ENCODE measurements at regions not wholly inside any gene's neighbourhood (a gene's known extent, or its start where the extent isn't known, plus 50 kb on each side); places are given as distances from the start of the nearest gene placed in this dataset.
A peak's percentile ranks its signal among the peaks of the same experiment; 100 is the strongest.

- peaks cover 0 to 7% of the 10 kb centered on the region in 2 donors for H3K4me1 ChIP-seq (ENCODE audit: control insufficient read depth in 2 of 2, insufficient read depth in 2 of 2, low read length in 2 of 2)
- no peaks in the 10 kb centered on the region for H3K27me3 ChIP-seq (ENCODE audit: control insufficient read depth in 2 of 2, insufficient read depth in 2 of 2, low read length in 2 of 2)
- no peak overlapping the region for H3K4me3 ChIP-seq (ENCODE audit: low read length in 2 of 2)
- H3K9ac ChIP-seq (ENCODE audit: low read depth in 1 of 2, low read length in 2 of 2), result no peak overlapping the region
- H3K36me3 ChIP-seq (ENCODE audit: control insufficient read depth in 2 of 2, insufficient read depth in 2 of 2, low read length in 2 of 2), result no peaks in the 10 kb centered on the region
- peak overlapping the region in 1 of 2 donors; percentile 53 for H3K27ac ChIP-seq (ENCODE audit: low read depth in 2 of 2, low read length in 2 of 2)
- no peaks in the 10 kb centered on the region for H3K9me3 ChIP-seq (ENCODE audit: control insufficient read depth in 2 of 2, low read length in 2 of 2)
Observed at GRCh38 chr3:55413236-55413635, 73.9 kb downstream of the WNT5A start.

GRCh38 chr3:55412545-55412944 lies 74.6 kb downstream of the WNT5A start:
- no peak overlapping the region for H3K9ac ChIP-seq (ENCODE audit: low read depth in 1 of 2, low read length in 2 of 2)
- no peaks in the 10 kb centered on the region for H3K36me3 ChIP-seq (ENCODE audit: control insufficient read depth in 2 of 2, insufficient read depth in 2 of 2, low read length in 2 of 2)
- H3K4me3 ChIP-seq (ENCODE audit: low read length in 2 of 2), result no peak overlapping the region
- no peaks in the 10 kb centered on the region for H3K27me3 ChIP-seq (ENCODE audit: control insufficient read depth in 2 of 2, insufficient read depth in 2 of 2, low read length in 2 of 2)
- H3K9me3 ChIP-seq (ENCODE audit: control insufficient read depth in 2 of 2, low read length in 2 of 2), result no peaks in the 10 kb centered on the region
- H3K4me1 ChIP-seq (ENCODE audit: control insufficient read depth in 2 of 2, insufficient read depth in 2 of 2, low read length in 2 of 2), result peaks cover 0 to 7% of the 10 kb centered on the region in 2 donors
- no peak overlapping the region for H3K27ac ChIP-seq (ENCODE audit: low read depth in 2 of 2, low read length in 2 of 2)

GRCh38 chr3:55409806-55410205 lies 77.3 kb downstream of the WNT5A start:
- H3K27me3 ChIP-seq (ENCODE audit: control insufficient read depth in 2 of 2, insufficient read depth in 2 of 2, low read length in 2 of 2), result no peaks in the 10 kb centered on the region
- H3K36me3 ChIP-seq (ENCODE audit: control insufficient read depth in 2 of 2, insufficient read depth in 2 of 2, low read length in 2 of 2), result no peaks in the 10 kb centered on the region
- H3K27ac ChIP-seq (ENCODE audit: low read depth in 2 of 2, low read length in 2 of 2), result no peak overlapping the region
- no peak overlapping the region for H3K4me3 ChIP-seq (ENCODE audit: low read length in 2 of 2)
- H3K4me1 ChIP-seq (ENCODE audit: control insufficient read depth in 2 of 2, insufficient read depth in 2 of 2, low read length in 2 of 2), result peaks cover 0 to 7% of the 10 kb centered on the region in 2 donors
- no peaks in the 10 kb centered on the region for H3K9me3 ChIP-seq (ENCODE audit: control insufficient read depth in 2 of 2, low read length in 2 of 2)
- H3K9ac ChIP-seq (ENCODE audit: low read depth in 1 of 2, low read length in 2 of 2), result no peak overlapping the region

- Histone ChIP-seq H3K9ac (ENCODE audit: low read depth in 1 of 2, low read length in 2 of 2) (no peak overlapping the region), H3K36me3 (ENCODE audit: control insufficient read depth in 2 of 2, insufficient read depth in 2 of 2, low read length in 2 of 2) (no peaks in the 10 kb centered on the region), H3K4me3 (ENCODE audit: low read length in 2 of 2) (no peak overlapping the region), H3K27ac (ENCODE audit: low read depth in 2 of 2, low read length in 2 of 2) (no peak overlapping the region), H3K9me3 (ENCODE audit: control insufficient read depth in 2 of 2, low read length in 2 of 2) (no peaks in the 10 kb centered on the region), H3K27me3 (ENCODE audit: control insufficient read depth in 2 of 2, insufficient read depth in 2 of 2, low read length in 2 of 2) (no peaks in the 10 kb centered on the region), H3K4me1 (ENCODE audit: control insufficient read depth in 2 of 2, insufficient read depth in 2 of 2, low read length in 2 of 2) (peaks cover 0 to 7% of the 10 kb centered on the region in 2 donors)
Observed at GRCh38 chr3:55408193-55408826, 78.8 kb downstream of the WNT5A start.

- Histone ChIP-seq H3K9ac (ENCODE audit: low read depth in 1 of 2, low read length in 2 of 2) (no peak overlapping the region), H3K9me3 (ENCODE audit: control insufficient read depth in 2 of 2, low read length in 2 of 2) (no peaks in the 10 kb centered on the region), H3K4me1 (ENCODE audit: control insufficient read depth in 2 of 2, insufficient read depth in 2 of 2, low read length in 2 of 2) (peaks cover 0 to under 1% of the 10 kb centered on the region in 2 donors), H3K36me3 (ENCODE audit: control insufficient read depth in 2 of 2, insufficient read depth in 2 of 2, low read length in 2 of 2) (no peaks in the 10 kb centered on the region), H3K27ac (ENCODE audit: low read depth in 2 of 2, low read length in 2 of 2) (no peak overlapping the region), H3K4me3 (ENCODE audit: low read length in 2 of 2) (no peak overlapping the region), H3K27me3 (ENCODE audit: control insufficient read depth in 2 of 2, insufficient read depth in 2 of 2, low read length in 2 of 2) (no peaks in the 10 kb centered on the region)
Observed at GRCh38 chr3:55407426-55407820, 79.7 kb downstream of the WNT5A start.

GRCh38 chr3:55406696-55407425 lies 80.2 kb downstream of the WNT5A start:
- H3K4me1 ChIP-seq (ENCODE audit: control insufficient read depth in 2 of 2, insufficient read depth in 2 of 2, low read length in 2 of 2), result no peaks in the 10 kb centered on the region
- H3K9ac ChIP-seq (ENCODE audit: low read depth in 1 of 2, low read length in 2 of 2), result no peak overlapping the region
- no peaks in the 10 kb centered on the region for H3K27me3 ChIP-seq (ENCODE audit: control insufficient read depth in 2 of 2, insufficient read depth in 2 of 2, low read length in 2 of 2)

GRCh38 chr3:55405436-55405835 lies 81.7 kb downstream of the WNT5A start:
- Histone ChIP-seq H3K9me3 (ENCODE audit: control insufficient read depth in 2 of 2, low read length in 2 of 2) (no peaks in the 10 kb centered on the region), H3K27me3 (ENCODE audit: control insufficient read depth in 2 of 2, insufficient read depth in 2 of 2, low read length in 2 of 2) (no peaks in the 10 kb centered on the region), H3K27ac (ENCODE audit: low read depth in 2 of 2, low read length in 2 of 2) (no peak overlapping the region), H3K9ac (ENCODE audit: low read depth in 1 of 2, low read length in 2 of 2) (no peak overlapping the region), H3K4me3 (ENCODE audit: low read length in 2 of 2) (no peak overlapping the region), H3K4me1 (ENCODE audit: control insufficient read depth in 2 of 2, insufficient read depth in 2 of 2, low read length in 2 of 2) (no peaks in the 10 kb centered on the region), H3K36me3 (ENCODE audit: control insufficient read depth in 2 of 2, insufficient read depth in 2 of 2, low read length in 2 of 2) (no peaks in the 10 kb centered on the region)

More at GRCh38 chr3:55406696-55407425, 80.2 kb downstream of the WNT5A start:
- no peak overlapping the region for H3K27ac ChIP-seq (ENCODE audit: low read depth in 2 of 2, low read length in 2 of 2)
- H3K36me3 ChIP-seq (ENCODE audit: control insufficient read depth in 2 of 2, insufficient read depth in 2 of 2, low read length in 2 of 2), result no peaks in the 10 kb centered on the region
- no peak overlapping the region for H3K4me3 ChIP-seq (ENCODE audit: low read length in 2 of 2)
- H3K9me3 ChIP-seq (ENCODE audit: control insufficient read depth in 2 of 2, low read length in 2 of 2), result no peaks in the 10 kb centered on the region

- Histone ChIP-seq H3K27ac (ENCODE audit: low read depth in 2 of 2, low read length in 2 of 2) (no peak overlapping the region), H3K9ac (ENCODE audit: low read depth in 1 of 2, low read length in 2 of 2) (no peak overlapping the region), H3K36me3 (ENCODE audit: control insufficient read depth in 2 of 2, insufficient read depth in 2 of 2, low read length in 2 of 2) (no peaks in the 10 kb centered on the region), H3K9me3 (ENCODE audit: control insufficient read depth in 2 of 2, low read length in 2 of 2) (no peaks in the 10 kb centered on the region), H3K4me1 (ENCODE audit: control insufficient read depth in 2 of 2, insufficient read depth in 2 of 2, low read length in 2 of 2) (no peaks in the 10 kb centered on the region), H3K4me3 (ENCODE audit: low read length in 2 of 2) (no peak overlapping the region), H3K27me3 (ENCODE audit: control insufficient read depth in 2 of 2, insufficient read depth in 2 of 2, low read length in 2 of 2) (no peaks in the 10 kb centered on the region)
Observed at GRCh38 chr3:55402886-55403609, 84.1 kb downstream of the WNT5A start.

- Histone ChIP-seq H3K4me3 (ENCODE audit: low read length in 2 of 2) (no peak overlapping the region), H3K9ac (ENCODE audit: low read depth in 1 of 2, low read length in 2 of 2) (no peak overlapping the region), H3K4me1 (ENCODE audit: control insufficient read depth in 2 of 2, insufficient read depth in 2 of 2, low read length in 2 of 2) (no peaks in the 10 kb centered on the region), H3K36me3 (ENCODE audit: control insufficient read depth in 2 of 2, insufficient read depth in 2 of 2, low read length in 2 of 2) (no peaks in the 10 kb centered on the region), H3K9me3 (ENCODE audit: control insufficient read depth in 2 of 2, low read length in 2 of 2) (no peaks in the 10 kb centered on the region), H3K27me3 (ENCODE audit: control insufficient read depth in 2 of 2, insufficient read depth in 2 of 2, low read length in 2 of 2) (no peaks in the 10 kb centered on the region), H3K27ac (ENCODE audit: low read depth in 2 of 2, low read length in 2 of 2) (no peak overlapping the region)
Observed at GRCh38 chr3:55380561-55380960, 106.5 kb downstream of the WNT5A start.

GRCh38 chr3:55376753-55377347 lies 110.3 kb downstream of the WNT5A start:
- Histone ChIP-seq H3K27ac (ENCODE audit: low read depth in 2 of 2, low read length in 2 of 2) (no peak overlapping the region), H3K4me3 (ENCODE audit: low read length in 2 of 2) (no peak overlapping the region), H3K9ac (ENCODE audit: low read depth in 1 of 2, low read length in 2 of 2) (no peak overlapping the region), H3K36me3 (ENCODE audit: control insufficient read depth in 2 of 2, insufficient read depth in 2 of 2, low read length in 2 of 2) (no peaks in the 10 kb centered on the region), H3K27me3 (ENCODE audit: control insufficient read depth in 2 of 2, insufficient read depth in 2 of 2, low read length in 2 of 2) (no peaks in the 10 kb centered on the region), H3K4me1 (ENCODE audit: control insufficient read depth in 2 of 2, insufficient read depth in 2 of 2, low read length in 2 of 2) (no peaks in the 10 kb centered on the region), H3K9me3 (ENCODE audit: control insufficient read depth in 2 of 2, low read length in 2 of 2) (no peaks in the 10 kb centered on the region)

Measured in mucosa of rectum (tissue), 2 donors.